Thoracic aorta (tissue), 2 donors: ENCODE measurements at regions not wholly inside any gene's neighbourhood (a gene's known extent, or its start where the extent isn't known, plus 50 kb on each side); places are given as distances from the start of the nearest gene placed in this dataset.

Experiments
- ATAC-seq: fragments of 150-250 bp; one replicate; pipeline ENCODE4 v1.8.0; 2017; ENCODE audit warnings: low read depth; ENCODE audit not compliant: insufficient number of reproducible peaks, low FRiP score
- DNase-seq: peaks from one replicate; pipeline ENCODE4 v3.0.0-alpha.2; 2020; ENCODE audit warnings: low spot score
- H3K27ac ChIP-seq, 2 donors: fragments of 200-600 bp; sonication (generic); 1 replicate in 1 of 2; 2 replicates in 1 of 2; pipeline ENCODE4 v1.5.1; 2016; ENCODE audit warnings: mild to moderate bottlenecking in 2 of 2, moderate library complexity in 2 of 2
- H3K27me3 ChIP-seq: fragments of 200-600 bp; sonication (generic); replicated peaks from 2 replicates; pipeline ENCODE4 v1.6.0; 2016; ENCODE audit warnings: mild to moderate bottlenecking; ENCODE audit not compliant: insufficient read depth
- H3K36me3 ChIP-seq: fragments of 200-600 bp; sonication (generic); one replicate; pipeline ENCODE4 v1.5.1; 2016
- H3K4me1 ChIP-seq, 2 donors: fragments of 200-600 bp; sonication (generic); 1 replicate in 1 of 2; 2 replicates in 1 of 2; pipeline versions ENCODE4 v1.5.1 to v1.6.0; 2016; ENCODE audit warnings: low read depth in 2 of 2, mild to moderate bottlenecking in 1 of 2; ENCODE audit not compliant: control insufficient read depth in 1 of 2
- H3K4me3 ChIP-seq: fragments of 200-600 bp; sonication (generic); 2 replicates; pipeline ENCODE4 v1.5.1; 2016; ENCODE audit warnings: mild to moderate bottlenecking
- H3K9me3 ChIP-seq: fragments of 200-600 bp; sonication (generic); 2 replicates; pipeline ENCODE4 v1.5.1; 2016
- TF ChIP-seq, protein P1 (sequence below): fragments of 200-600 bp; sonication (generic); IDR thresholded peaks from one replicate; pipeline ENCODE4 v1.5.1; 2019; ENCODE audit warnings: antibody characterized with exemption

DNA sequence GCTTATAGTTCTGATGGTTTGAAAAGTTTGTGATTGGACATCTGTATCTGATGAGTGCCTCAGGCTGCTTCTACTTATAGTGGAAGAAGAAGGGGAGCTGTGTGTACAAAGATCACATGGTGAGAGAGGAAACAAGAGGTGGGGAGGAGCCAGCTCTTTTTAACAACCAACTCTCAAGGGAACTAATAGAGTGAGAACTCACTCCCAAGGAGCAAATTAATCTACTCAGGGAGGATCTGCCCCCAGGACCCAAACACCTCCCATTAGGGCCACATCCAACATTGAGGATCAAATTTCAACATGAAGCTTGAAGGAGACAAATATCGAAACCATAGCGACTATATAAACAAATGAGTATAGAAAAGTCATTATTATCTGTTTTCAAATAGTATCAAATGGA is 64.7 kb upstream of the PRLR start:
- ATAC-seq = no peak
- TF ChIP-seq, protein P1, sequence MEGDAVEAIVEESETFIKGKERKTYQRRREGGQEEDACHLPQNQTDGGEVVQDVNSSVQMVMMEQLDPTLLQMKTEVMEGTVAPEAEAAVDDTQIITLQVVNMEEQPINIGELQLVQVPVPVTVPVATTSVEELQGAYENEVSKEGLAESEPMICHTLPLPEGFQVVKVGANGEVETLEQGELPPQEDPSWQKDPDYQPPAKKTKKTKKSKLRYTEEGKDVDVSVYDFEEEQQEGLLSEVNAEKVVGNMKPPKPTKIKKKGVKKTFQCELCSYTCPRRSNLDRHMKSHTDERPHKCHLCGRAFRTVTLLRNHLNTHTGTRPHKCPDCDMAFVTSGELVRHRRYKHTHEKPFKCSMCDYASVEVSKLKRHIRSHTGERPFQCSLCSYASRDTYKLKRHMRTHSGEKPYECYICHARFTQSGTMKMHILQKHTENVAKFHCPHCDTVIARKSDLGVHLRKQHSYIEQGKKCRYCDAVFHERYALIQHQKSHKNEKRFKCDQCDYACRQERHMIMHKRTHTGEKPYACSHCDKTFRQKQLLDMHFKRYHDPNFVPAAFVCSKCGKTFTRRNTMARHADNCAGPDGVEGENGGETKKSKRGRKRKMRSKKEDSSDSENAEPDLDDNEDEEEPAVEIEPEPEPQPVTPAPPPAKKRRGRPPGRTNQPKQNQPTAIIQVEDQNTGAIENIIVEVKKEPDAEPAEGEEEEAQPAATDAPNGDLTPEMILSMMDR = no peak
- no peaks in the 10 kb centered on the region for H3K27me3 ChIP-seq
- no peaks in the 10 kb centered on the region for H3K36me3 ChIP-seq
- H3K9me3 ChIP-seq = no peaks in the 10 kb centered on the region
- H3K4me1 ChIP-seq = no peaks in the 10 kb centered on the region
- no peak overlapping the region for H3K27ac ChIP-seq
- no peak overlapping the region for H3K4me3 ChIP-seq
- no peak for DNase-seq

DNA sequence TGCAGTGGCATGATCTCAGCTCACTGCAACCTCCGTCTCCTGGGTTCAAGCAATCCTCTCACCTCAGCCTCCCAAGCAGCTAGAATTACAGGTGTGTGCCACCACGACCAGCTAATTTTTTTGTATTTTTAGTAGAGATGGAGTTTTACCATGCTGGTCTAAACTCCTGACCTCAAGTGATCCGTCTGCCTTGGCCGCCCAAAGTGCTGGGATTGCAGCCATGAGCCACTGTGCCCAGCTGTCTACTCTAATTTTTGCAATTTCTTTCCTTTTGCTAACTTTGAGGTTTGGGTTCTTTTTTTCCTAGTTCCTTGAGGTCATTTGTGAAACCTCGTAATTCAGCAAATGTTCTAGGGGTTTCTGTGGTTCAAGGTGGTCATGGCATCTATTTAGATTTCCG is 63.7 kb upstream of the PRLR start:
- Histone ChIP-seq H3K27ac (no peak overlapping the region), H3K27me3 (no peaks in the 10 kb centered on the region), H3K36me3 (no peaks in the 10 kb centered on the region), H3K4me3 (no peak overlapping the region), H3K9me3 (no peaks in the 10 kb centered on the region), H3K4me1 (no peaks in the 10 kb centered on the region)
- DNase-seq (no peak), ATAC-seq (no peak)
- TF ChIP-seq, protein P1 = no peak

DNA sequence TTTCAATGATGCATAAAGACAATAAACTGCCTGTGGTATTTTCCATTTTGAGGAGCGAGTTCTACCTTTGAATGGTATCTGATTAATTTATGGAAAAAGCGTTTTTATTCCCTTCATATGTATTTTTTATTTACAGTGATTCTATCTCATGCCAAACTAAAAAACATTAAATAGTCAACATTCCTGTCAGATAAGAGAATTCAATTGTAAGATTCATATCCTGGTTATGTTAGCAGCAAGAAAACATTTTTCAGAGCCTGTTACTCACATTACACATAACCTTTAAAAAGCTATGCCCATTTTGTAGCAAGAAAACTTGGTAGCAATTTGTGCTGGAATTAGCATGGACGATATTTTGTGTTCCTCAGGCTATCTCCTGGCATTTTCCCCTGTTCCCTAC is 55.1 kb upstream of the PRLR start:
- DNase-seq (no peak), ATAC-seq (no peak)
- TF ChIP-seq, protein P1 = no peak
- Histone ChIP-seq H3K4me1 (no peaks in the 10 kb centered on the region), H3K4me3 (no peak overlapping the region), H3K9me3 (no peaks in the 10 kb centered on the region), H3K27me3 (no peaks in the 10 kb centered on the region), H3K27ac (no peak overlapping the region), H3K36me3 (no peaks in the 10 kb centered on the region)

DNA sequence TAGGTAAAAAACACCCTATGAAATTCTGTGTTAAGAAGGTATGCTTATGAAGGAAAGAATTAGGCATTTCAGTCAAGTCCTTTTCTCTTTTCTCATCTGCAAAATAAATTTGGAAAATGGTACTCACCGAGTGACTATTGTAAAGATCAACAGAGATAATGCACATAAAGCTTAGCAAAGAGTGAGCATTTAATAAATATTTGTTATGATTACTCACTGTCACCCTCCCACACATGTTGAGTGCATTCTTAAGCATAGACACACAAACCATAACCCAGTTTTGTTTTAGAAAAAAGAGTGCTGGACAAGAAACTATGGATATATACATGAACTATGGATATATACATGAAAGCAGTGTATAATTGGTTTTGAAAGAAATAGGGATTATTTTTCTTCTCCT is 54.7 kb upstream of the PRLR start:
- no peaks in the 10 kb centered on the region for H3K9me3 ChIP-seq
- no peak overlapping the region for H3K4me3 ChIP-seq
- TF ChIP-seq, protein P1 = no peak
- DNase-seq (no peak), ATAC-seq (no peak)
- no peaks in the 10 kb centered on the region for H3K36me3 ChIP-seq
- H3K27ac ChIP-seq = no peak overlapping the region
- H3K27me3 ChIP-seq = no peaks in the 10 kb centered on the region
- H3K4me1 ChIP-seq = no peaks in the 10 kb centered on the region

DNA sequence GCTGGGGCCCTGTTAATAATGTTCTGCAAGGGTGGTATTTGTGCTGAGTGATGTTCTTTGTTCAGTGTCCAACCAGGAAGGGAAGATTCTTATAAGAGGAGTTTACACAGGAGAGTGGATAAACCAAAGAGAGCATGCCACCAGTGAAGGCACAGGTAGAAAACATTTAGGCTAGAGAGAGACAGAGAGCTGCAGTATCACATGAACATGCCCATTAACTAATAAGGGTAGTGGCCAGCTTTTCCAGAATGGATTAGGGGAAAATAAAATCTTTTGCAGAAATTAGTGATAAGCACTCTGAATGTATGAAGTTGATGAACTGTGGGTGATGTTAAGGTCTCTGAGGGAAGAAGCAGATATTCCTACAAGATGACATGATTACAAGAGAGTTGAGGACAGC is 54.1 kb upstream of the PRLR start:
- no peak overlapping the region for H3K4me3 ChIP-seq
- no peaks in the 10 kb centered on the region for H3K9me3 ChIP-seq
- TF ChIP-seq, protein P1 = no peak
- no peaks in the 10 kb centered on the region for H3K4me1 ChIP-seq
- ATAC-seq (no peak), DNase-seq (no peak)
- no peaks in the 10 kb centered on the region for H3K36me3 ChIP-seq
- no peak overlapping the region for H3K27ac ChIP-seq
- no peaks in the 10 kb centered on the region for H3K27me3 ChIP-seq
